ENCODE measurements at regions not wholly inside any gene's neighbourhood (a gene's known extent, or its start where the extent isn't known, plus 50 kb on each side); places are given as distances from the start of the nearest gene placed in this dataset.
"Not testable (repeated sequence)": the region's sequence is repeated elsewhere in the genome, so short reads cannot be mapped to it uniquely, and the experiment has no call there.

- not testable (repeated sequence) for DNase-seq
Observed at GRCh38 chr2:89236832-89237450, 545.5 kb downstream of the RPIA start.

GRCh38 chr2:89237783-89238182, 546.3 kb downstream of the RPIA start:
- not testable (repeated sequence) for DNase-seq

GRCh38 chr2:89243114-89243700, 551.7 kb downstream of the RPIA start:
- DNase-seq: not testable (repeated sequence)

GRCh38 chr2:89244407-89244806, 552.9 kb downstream of the RPIA start:
- DNase-seq: not testable (repeated sequence)

- DNase-seq: not testable (repeated sequence)
Observed at GRCh38 chr2:89245478-89245877, 554.0 kb downstream of the RPIA start.

- not testable (repeated sequence) for DNase-seq
Observed at GRCh38 chr2:89246027-89246426, 554.6 kb downstream of the RPIA start.

GRCh38 chr2:89246620-89247019, 555.1 kb downstream of the RPIA start:
- DNase-seq: not testable (repeated sequence)

- DNase-seq: not testable (repeated sequence)
Observed at GRCh38 chr2:89255013-89255412, 563.5 kb downstream of the RPIA start.

GRCh38 chr2:89273443-89273842, 582.0 kb downstream of the RPIA start:
- DNase-seq: not testable (repeated sequence)

GRCh38 chr2:89280536-89280935, 589.1 kb downstream of the RPIA start:
- not testable (repeated sequence) for DNase-seq

- DNase-seq: not testable (repeated sequence)
Observed at GRCh38 chr2:89286448-89287080, 595.1 kb downstream of the RPIA start.

GRCh38 chr2:89287084-89287483, 595.6 kb downstream of the RPIA start:
- DNase-seq: not testable (repeated sequence)

GRCh38 chr2:89291717-89292298, 600.3 kb downstream of the RPIA start:
- not testable (repeated sequence) for DNase-seq

GRCh38 chr2:89293399-89293798, 601.9 kb downstream of the RPIA start:
- not testable (repeated sequence) for DNase-seq

- not testable (repeated sequence) for DNase-seq
Observed at GRCh38 chr2:89294335-89294734, 602.9 kb downstream of the RPIA start.

- not testable (repeated sequence) for DNase-seq
Observed at GRCh38 chr2:89296820-89297398, 605.4 kb downstream of the RPIA start.

GRCh38 chr2:89299196-89299595, 607.7 kb downstream of the RPIA start:
- DNase-seq: not testable (repeated sequence)

- not testable (repeated sequence) for DNase-seq
Observed at GRCh38 chr2:89305623-89306022, 614.1 kb downstream of the RPIA start.

- not testable (repeated sequence) for DNase-seq
Observed at GRCh38 chr2:89306869-89307637, 615.6 kb downstream of the RPIA start.

- DNase-seq: not testable (repeated sequence)
Observed at GRCh38 chr2:89318990-89319389, 627.5 kb downstream of the RPIA start.

- not testable (repeated sequence) for DNase-seq
Observed at GRCh38 chr2:89325894-89326293, 634.4 kb downstream of the RPIA start.

- not testable (repeated sequence) for DNase-seq
Observed at GRCh38 chr2:89326455-89326854, 635.0 kb downstream of the RPIA start.

Measured in NCI-H2171 treated with DMSO at 0.1 percent for 48 hours (cell line).